ENCODE measurements at regions not wholly inside any gene's neighbourhood (a gene's known extent, or its start where the extent isn't known, plus 50 kb on each side); places are given as distances from the start of the nearest gene placed in this dataset.

- WGBS, 5 donors = 32 to 55% (median 38%) methylated on average over 7 of the region's 7 CpGs
- H3K4me1 ChIP-seq = peaks cover 0 to 4% (median 0%) of the 10 kb centered on the region in 4 donors
- H3K27me3 ChIP-seq = no peaks in the 10 kb centered on the region
- TF ChIP-seq CTCF (IDR thresholded peaks at IDR 0.05) = no peak
- TF ChIP-seq POLR2A (IDR thresholded peaks at IDR 0.05) = no peak
- TF ChIP-seq EP300 (IDR thresholded peaks at IDR 0.05) = no peak
- no peak for TF ChIP-seq POLR2AphosphoS5 (IDR thresholded peaks at IDR 0.05)
- no peaks in the 10 kb centered on the region for H3K9me3 ChIP-seq
- H3K27ac ChIP-seq = no peak overlapping the region
- intact Hi-C loops (cut with DNase I; ENCODE audit: low total_unique reads) = no loop called here
- H3K36me3 ChIP-seq = no peaks in the 10 kb centered on the region
- no peak overlapping the region for H3K4me3 ChIP-seq
- peak in 1 of 2 donors; percentile 24 for DNase-seq
Measured at GRCh38 chrX:144494074-144494473, 610.2 kb downstream of the UBE2NL start.

GRCh38 chrX:144531877-144532276, 648.0 kb downstream of the UBE2NL start:
- no peak overlapping the region for H3K27ac ChIP-seq
- DNase-seq = no peak
- 68 to 88% (median 76%) methylated on average over 3 of the region's 3 CpGs for WGBS, 5 donors
- TF ChIP-seq POLR2AphosphoS5 (IDR thresholded peaks at IDR 0.05) (no peak), CTCF (IDR thresholded peaks at IDR 0.05) (no peak), POLR2A (IDR thresholded peaks at IDR 0.05) (no peak), EP300 (IDR thresholded peaks at IDR 0.05) (no peak)
- no peaks in the 10 kb centered on the region for H3K4me1 ChIP-seq
- no peak overlapping the region for H3K4me3 ChIP-seq
- no peaks in the 10 kb centered on the region for H3K27me3 ChIP-seq
- intact Hi-C loops (cut with DNase I; ENCODE audit: low total_unique reads) = no loop called here
- no peaks in the 10 kb centered on the region for H3K36me3 ChIP-seq
- H3K9me3 ChIP-seq = no peaks in the 10 kb centered on the region

- no peaks in the 10 kb centered on the region for H3K36me3 ChIP-seq
- intact Hi-C loops (cut with DNase I; ENCODE audit: low total_unique reads) = no loop called here
- no peaks in the 10 kb centered on the region for H3K27me3 ChIP-seq
- H3K4me1 ChIP-seq = no peaks in the 10 kb centered on the region
- no peak overlapping the region for H3K4me3 ChIP-seq
- no peak for DNase-seq
- H3K27ac ChIP-seq = no peak overlapping the region
- peaks cover 0 to 5% (median 0%) of the 10 kb centered on the region in 4 donors for H3K9me3 ChIP-seq
- WGBS, 5 donors = 41 to 59% (median 50%) methylated on average over 7 of the region's 7 CpGs
- TF ChIP-seq CTCF (IDR thresholded peaks at IDR 0.05) (no peak), POLR2A (IDR thresholded peaks at IDR 0.05) (no peak), EP300 (IDR thresholded peaks at IDR 0.05) (no peak), POLR2AphosphoS5 (IDR thresholded peaks at IDR 0.05) (no peak)
Measured at GRCh38 chrX:144566592-144566991, 680.7 kb upstream of the SPANXN1 start.

- TF ChIP-seq POLR2A (IDR thresholded peaks at IDR 0.05) (no peak), POLR2AphosphoS5 (IDR thresholded peaks at IDR 0.05) (no peak)
- H3K4me3 ChIP-seq = no peak overlapping the region
- peaks cover 0 to 7% (median 0%) of the 10 kb centered on the region in 4 donors for H3K9me3 ChIP-seq
- no peaks in the 10 kb centered on the region for H3K4me1 ChIP-seq
- DNase-seq = no peak
- WGBS, 5 donors = 56 to 93% (median 75%) methylated on average over 1 of the region's 1 CpG
- intact Hi-C loops (cut with DNase I; ENCODE audit: low total_unique reads) = no loop called here
- no peak overlapping the region for H3K27ac ChIP-seq
- H3K36me3 ChIP-seq = no peaks in the 10 kb centered on the region
- no peaks in the 10 kb centered on the region for H3K27me3 ChIP-seq
Measured at GRCh38 chrX:144586756-144587155, 660.5 kb upstream of the SPANXN1 start.

GRCh38 chrX:144592036-144592435, 655.3 kb upstream of the SPANXN1 start:
- WGBS, 5 donors = 25 to 39% (median 35%) methylated on average over 2 of the region's 2 CpGs
- Histone ChIP-seq H3K4me3 (no peak overlapping the region), H3K36me3 (no peaks in the 10 kb centered on the region), H3K4me1 (no peaks in the 10 kb centered on the region), H3K9me3 (no peaks in the 10 kb centered on the region), H3K27me3 (no peaks in the 10 kb centered on the region), H3K27ac (no peak overlapping the region)
- DNase-seq = no peak
- no peak for TF ChIP-seq EP300 (IDR thresholded peaks at IDR 0.05)
- TF ChIP-seq CTCF (IDR thresholded peaks at IDR 0.05) = no peak
- no peak for TF ChIP-seq POLR2AphosphoS5 (IDR thresholded peaks at IDR 0.05)
- no peak for TF ChIP-seq POLR2A (IDR thresholded peaks at IDR 0.05)
- intact Hi-C loops (cut with DNase I; ENCODE audit: low total_unique reads) = no loop called here

All from stomach (tissue), 8 donors.